Occipital lobe (tissue), 1 donor: ENCODE measurements at regions not wholly inside any gene's neighbourhood (a gene's known extent, or its start where the extent isn't known, plus 50 kb on each side); places are given as distances from the start of the nearest gene placed in this dataset.
"Not testable (repeated sequence)": the region's sequence is repeated elsewhere in the genome, so short reads cannot be mapped to it uniquely, and the experiment has no call there.

Experiments used
- DNase-seq: peaks from one replicate; lab custom pipeline; 2025; lab: John Stamatoyannopoulos, UW

DNA sequence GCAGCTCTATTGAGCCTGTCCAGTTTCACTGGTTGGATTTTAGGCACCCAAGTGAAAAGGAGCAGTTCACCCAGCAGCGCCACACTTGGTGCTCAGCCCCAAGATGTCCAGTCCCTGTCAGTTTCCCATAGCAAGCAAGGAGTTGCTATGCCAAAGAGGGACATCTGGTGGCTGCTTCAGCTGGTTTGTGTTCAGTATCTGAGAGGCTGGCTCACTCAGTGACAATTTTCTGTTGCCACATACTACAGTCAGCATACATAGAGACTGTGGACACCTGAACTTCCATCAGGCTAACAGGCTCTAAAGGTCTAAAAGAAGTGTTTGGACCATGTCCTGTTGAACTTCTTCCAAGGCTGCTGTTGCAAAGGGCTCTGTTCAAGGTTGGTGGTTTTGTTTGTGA is 453.9 kb downstream of the RPIA start:
- not testable (repeated sequence) for DNase-seq

DNA sequence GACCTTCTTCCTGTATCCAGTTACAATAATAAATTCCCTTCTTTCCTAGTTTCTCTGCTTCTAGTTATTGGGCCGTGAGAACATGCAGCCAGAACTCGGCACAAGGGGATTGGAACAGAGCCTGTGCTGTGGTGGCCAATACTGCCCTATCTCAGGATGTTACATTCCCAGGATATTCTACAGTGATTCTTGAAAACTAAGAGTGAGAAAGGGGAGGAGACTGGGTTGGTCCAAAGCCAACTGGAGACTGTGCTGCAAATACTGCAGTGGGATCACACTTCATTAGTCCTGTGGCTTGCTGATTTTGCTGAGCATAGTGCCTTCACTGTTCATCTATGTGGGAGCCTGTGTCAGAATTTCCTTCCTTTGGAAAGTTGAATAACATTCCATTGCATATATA is 456.8 kb downstream of the RPIA start:
- DNase-seq, result not testable (repeated sequence)

DNA sequence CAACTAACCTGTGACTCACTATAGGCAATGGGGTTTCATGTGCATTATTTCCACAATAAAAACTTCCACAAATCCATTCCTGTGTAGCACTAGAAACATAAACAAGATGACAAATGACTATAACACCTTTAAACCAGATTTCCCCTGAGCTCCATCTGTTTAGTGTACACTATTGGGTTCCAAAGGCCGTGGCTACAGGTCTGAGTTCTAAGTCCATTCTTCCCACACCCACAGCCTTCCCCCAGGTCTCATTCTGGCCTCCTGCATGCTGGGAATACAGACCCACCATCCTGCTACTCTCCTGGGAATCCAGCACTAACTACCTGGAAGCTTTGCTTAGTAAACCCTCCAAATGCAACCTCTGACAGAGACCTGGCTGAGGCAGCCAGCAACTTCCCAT is 460.2 kb downstream of the RPIA start:
- DNase-seq, result not testable (repeated sequence)

DNA sequence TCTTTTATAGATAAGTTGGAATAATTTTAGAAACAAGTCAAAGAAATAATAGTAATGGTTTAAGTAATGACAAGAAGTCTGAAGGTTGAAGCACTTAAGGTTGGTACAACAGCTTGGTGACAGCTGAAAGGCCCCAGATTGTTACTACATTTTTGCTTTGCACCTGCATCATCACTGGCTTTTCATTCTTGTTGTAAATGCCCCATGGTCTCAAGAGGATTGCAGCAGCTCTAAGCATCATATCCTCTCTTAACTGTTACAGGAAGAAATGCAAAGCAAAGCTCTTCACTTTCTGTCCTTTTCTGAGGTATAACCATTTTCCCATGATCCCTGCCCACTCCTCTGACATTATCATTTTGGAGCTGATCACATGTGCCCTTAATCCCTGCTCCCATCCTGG is 461.0 kb downstream of the RPIA start:
- DNase-seq, result not testable (repeated sequence)

DNA sequence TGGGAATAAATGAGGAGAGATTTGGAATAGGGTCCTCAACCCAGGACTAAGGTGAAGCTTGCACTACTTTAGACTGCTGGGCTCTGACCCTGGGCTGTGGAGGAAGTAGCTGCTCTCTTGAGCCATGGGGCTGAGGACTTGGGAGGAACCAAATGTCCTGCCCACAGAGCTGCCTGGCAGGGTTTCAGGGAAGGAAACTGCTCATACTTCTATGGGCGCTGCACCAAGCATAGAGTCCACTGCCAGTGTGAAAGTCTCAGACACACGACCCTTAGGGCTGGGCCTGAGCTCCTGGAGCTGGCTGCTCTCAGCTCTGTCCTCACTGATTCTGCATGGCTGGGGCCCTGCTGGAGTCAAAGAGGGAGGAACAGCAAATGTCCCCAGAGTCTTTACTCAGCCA is 461.7 kb downstream of the RPIA start:
- DNase-seq, result not testable (repeated sequence)

DNA sequence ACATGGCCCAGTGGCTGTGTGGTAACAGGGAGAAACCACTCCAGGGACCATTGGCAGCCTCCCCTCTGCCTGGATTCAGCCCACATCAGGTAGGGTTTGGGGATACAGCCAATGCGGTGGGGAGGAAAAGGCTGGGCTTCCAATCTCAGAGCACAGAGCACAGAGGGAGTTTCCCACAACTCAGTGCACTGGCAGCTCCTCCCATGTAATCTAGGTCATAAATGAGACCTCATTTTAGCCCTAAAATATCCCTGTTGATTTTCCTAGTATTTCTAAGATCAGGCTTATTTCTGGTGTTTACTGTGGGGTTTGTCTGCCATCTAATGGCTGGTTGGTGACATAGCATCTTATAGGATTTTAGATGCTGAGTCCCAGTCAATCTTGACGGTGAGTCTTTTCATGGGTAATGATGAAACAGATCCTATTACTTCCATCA is 462.8 kb downstream of the RPIA start:
- not testable (repeated sequence) for DNase-seq

DNA sequence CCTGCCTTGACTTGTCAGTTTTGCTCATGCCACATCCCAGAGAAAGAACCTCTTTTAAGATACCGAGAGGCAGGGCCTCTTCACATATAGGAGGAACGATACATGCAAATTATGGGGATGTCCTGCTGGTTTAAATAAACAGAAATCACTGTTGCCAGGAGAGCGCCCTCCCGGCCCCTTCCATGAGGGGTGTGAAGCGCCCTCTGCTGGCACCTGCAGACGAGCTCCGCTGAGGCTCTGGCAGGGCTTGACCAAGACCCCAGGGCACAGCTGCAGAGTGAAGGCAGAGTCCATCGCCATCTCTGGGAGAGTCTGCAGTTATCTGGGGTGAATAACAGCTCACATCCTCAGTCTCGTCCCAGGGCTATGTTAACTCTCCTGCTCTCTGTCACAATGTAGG is 468.8 kb downstream of the RPIA start:
- DNase-seq, result not testable (repeated sequence)

DNA sequence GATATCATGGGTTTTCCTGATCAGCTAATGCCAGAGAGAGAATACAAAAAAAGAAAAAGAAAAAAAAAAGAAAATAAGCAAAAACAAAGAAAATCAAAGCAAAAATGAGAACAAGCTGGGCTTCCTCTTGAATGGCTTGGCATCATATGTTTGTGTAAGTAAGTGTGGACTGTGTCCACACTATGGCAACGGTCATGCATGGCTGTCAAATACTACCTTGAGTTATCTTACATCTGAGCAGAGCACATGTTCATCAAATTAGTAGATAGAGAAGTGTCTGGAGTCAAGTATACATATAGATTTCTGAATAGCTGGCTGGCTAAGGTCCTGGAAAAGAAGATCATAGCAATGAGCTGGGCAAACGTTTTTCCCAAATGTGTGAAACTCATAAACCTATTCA is 470.2 kb downstream of the RPIA start:
- DNase-seq, result not testable (repeated sequence)

DNA sequence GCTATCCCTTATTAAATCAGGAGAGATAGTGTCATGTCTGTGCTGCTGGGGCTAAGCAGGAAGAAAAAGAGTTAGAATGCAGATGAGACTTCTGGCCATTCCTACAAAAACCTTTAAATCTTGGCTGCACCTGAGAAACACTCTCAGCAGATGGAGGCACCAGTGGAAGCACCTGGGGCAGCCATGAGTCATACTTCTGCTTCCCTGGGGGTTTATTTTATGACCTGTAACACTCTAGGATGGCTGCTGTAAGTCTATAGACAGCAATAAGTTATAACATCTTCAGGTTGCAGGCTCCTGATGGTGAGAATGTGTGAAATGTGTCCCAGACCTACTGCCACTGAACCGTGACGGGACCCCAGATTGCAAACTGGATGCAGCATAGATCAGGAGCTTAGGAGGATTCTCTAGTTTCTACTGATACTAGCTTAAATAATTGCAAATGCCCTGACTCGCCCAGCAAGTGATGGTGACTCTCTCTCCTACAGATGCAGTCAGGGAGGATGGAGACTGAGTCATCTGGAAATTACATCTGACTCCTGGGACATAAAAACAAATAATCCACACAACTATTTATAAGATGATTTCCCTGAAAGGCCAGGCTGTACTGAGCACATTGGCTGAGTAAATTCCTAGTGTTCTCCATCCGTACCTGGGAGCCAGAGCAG is 479.2 kb downstream of the RPIA start:
- DNase-seq, result not testable (repeated sequence)

DNA sequence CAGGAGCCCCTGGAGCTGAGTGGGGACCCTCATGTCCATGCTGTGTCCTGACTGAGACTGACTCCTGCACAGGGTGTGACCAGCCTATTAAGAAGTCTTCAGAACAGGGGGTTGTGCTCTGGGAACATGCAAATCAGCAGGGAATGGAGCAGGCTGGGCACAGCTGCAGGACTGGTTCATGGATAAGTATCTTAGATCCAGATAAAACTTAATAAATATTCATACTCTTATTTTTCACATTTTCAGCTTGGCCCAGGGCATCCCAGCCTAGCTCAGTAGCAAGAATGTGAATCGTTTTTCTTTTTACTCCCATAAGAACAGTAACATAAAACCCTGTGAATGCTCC is 479.7 kb downstream of the RPIA start:
- DNase-seq, result not testable (repeated sequence)

DNA sequence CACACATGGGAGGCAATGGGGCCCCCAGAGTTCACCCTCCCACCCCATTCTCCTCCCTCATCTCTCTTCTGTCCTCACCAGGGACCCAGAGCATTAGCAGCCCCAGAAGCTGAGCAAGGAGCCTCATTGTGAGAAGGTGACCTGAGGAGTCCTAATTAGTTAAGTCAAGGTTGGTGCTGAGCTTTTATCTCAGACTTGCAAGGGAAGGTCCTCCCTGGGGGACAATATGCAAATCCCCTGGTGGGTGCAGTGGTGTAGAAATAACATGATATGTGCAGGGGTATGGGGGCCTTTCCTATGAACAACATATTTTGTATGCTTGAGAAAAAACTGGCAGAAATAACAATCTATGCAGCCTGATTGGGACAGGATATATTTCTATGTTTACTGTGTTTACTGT is 485.5 kb downstream of the RPIA start:
- not testable (repeated sequence) for DNase-seq

DNA sequence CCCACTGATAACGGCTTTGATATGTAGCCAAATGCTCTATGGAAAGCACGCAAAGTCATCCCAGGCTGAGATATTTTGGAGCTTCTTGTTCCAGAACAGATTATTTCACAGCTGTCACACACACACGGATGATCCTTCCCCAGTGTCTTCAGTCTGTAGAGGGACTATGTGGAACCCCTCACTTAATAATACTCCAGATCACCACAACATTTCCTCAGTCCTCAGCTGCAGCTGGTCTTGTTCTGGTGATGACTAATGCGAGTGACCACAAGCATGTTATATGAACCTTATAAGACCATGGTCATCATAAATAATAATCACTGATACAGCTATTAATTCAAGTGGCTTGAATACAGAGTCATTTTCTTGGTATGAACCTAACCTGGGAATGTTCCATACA is 490.7 kb downstream of the RPIA start:
- not testable (repeated sequence) for DNase-seq

DNA sequence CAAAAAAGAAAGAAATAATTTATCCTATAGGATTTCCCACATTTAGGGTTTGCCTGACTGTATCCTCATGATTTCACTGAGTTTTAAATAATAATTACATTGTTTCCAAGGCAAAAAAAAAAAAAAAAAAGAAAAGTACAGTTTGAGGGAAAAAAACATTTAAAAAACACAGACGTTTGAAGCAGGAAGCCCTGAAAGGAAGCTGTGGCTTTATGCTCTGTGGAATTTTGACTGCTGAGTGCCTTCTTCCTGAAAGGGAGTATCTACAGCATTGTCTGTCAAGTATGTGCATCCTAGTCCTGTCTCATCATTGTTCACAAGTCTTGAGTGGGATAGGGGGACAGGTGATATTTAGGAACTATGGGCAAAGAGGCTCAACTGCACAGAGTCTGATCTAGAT is 493.3 kb downstream of the RPIA start:
- DNase-seq, result not testable (repeated sequence)

DNA sequence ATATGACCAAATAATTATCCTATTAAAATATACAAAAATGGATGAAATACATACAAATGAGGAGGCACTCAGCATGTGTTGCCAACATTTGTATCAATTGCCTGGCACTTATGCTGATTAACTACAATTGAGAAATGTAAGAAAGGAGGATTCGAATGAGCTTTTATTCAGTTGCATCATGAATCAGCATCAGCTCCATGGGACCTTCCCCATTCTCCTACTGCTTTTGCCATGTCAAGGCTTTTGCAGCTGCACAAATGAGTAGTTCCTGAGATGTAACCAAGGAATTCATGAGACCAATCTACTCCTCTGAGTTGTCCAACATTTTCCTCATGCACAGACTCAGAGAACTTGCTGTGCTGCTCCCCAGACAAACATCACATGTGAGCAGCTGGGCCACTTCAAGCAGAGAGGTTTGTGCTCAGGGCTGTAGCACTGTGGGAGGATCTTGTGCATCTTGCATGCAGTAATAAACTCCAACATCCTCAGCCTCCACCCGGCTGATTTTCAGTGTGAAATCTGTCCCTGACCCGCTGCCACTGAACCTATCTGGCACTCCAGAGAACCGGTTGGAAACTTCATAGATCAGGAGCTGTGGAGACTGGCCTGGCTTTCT is 504.3 kb downstream of the RPIA start:
- not testable (repeated sequence) for DNase-seq

DNA sequence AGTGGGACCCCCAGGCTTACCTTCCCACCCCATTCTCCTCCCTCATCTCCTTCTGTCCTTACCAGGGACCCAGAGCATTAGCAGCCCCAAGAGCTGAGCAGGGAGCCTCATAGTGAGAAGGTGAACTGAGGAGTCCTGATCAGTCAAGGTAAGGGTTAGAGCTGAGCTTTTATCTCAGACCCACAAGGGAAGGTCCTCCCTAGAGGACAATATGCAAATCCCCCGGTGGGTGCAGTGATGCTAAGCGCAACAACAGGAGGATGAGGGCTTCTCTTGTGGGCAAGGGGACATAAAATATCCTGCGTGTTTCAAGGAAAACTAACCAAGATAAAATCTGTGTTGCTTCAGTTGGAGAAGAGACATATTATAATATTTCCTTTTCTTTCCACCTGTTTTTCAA is 505.2 kb downstream of the RPIA start:
- DNase-seq, result not testable (repeated sequence)

DNA sequence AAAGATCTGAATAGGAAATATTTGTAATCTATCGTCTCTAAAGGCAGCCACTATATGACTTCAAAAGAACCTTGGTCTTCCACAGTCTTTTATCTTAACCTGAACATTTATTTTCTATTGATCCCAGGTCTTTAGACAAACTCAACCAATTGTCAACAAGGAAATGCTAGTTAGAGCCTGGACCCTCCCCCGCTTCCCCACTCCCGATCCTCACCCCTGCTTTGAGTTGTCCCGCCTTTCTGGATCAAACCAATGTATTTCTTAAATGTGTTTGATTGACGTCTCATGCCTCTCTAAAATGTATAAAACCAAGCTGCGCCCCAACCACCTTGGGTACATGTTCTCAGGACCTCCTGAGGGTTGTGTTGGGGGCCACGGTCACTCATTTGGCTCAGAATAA is 506.6 kb downstream of the RPIA start:
- not testable (repeated sequence) for DNase-seq

DNA sequence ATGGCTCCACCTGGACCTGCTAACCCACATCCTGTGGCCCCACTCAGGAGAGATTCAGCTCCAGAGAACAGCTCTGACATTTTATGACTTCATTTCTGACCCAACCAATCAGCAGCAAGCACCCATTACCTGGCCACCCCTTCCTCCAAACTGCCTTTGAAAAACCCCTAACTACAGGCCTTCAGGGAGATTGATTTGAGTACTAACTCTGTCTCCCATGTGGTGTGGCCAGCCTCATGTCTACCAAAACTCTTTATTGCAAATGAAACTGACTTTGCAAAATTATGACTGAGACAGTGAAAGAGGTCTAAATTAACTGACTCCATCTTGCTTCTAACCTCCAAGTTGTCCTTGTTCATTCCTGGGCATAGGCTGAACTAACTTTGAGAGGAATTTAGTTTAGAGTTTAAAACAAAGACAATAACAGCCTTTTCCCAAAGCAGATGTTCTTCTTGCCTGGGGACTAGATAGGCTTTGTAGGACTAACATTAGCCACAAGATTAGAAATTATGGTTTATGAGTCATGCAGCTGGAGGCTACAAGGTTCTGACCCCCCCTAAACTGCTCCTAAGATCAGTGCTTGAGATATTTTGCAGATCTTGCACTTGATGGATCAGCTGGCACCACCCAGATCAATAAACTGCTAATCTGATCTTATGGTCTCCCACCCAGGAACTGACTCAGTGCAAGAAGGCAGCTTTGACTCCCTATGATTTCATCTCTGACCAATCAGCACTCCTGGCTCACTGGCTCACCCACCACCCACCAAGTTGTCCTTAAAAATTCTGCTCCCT is 508.2 kb downstream of the RPIA start:
- not testable (repeated sequence) for DNase-seq

DNA sequence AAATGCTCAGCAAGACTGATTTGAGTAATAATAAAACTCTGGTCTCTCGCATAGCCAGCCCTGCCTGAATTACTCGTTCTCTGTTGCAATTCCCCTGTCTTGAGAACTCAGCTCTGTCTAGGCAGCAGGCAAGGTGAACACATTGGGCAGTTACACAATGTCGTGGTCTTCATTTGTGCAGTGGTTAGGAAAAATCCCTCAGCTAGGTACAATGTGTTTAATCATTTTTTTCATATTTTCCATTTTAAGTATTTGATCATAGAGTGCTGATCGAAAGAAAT is 508.7 kb downstream of the RPIA start:
- DNase-seq, result not testable (repeated sequence)

DNA sequence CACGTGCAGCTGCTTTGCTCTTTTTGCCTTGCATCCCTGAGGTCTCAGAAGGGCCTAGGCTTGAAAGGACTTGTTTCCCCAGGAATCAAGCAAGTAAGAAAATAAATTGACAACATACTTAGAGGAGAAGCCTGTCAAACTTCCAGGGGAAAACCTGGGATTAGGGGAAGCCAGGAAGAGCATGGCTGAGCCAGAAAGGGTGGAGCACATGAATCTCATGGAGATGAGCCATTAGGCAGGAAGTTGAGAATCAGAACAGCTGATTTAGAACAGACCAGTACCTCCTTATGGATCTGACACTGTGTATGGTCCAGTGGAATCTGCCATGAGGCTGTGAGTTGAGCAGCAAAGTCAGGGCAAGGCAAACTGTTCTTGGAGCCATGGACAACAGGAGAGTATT is 511.0 kb downstream of the RPIA start:
- DNase-seq, result not testable (repeated sequence)

DNA sequence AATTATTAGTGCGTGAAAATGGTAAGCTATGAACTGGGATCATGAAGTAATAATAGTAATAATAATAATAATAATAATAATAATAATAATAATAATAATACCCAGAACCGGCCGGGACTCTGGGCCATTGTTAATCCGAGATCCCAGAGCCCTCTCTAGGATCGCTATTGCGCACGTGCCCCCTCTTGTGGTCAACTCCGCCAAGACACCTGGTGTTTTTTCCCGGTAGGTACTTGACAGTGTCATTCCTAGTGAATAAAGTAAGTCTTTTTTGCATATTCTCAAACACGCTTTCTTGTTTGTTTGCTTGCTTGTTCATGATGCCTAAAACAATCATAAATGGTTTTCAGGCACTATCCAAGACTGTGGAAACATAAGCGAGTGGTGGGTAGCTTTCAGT is 513.7 kb downstream of the RPIA start:
- not testable (repeated sequence) for DNase-seq

DNA sequence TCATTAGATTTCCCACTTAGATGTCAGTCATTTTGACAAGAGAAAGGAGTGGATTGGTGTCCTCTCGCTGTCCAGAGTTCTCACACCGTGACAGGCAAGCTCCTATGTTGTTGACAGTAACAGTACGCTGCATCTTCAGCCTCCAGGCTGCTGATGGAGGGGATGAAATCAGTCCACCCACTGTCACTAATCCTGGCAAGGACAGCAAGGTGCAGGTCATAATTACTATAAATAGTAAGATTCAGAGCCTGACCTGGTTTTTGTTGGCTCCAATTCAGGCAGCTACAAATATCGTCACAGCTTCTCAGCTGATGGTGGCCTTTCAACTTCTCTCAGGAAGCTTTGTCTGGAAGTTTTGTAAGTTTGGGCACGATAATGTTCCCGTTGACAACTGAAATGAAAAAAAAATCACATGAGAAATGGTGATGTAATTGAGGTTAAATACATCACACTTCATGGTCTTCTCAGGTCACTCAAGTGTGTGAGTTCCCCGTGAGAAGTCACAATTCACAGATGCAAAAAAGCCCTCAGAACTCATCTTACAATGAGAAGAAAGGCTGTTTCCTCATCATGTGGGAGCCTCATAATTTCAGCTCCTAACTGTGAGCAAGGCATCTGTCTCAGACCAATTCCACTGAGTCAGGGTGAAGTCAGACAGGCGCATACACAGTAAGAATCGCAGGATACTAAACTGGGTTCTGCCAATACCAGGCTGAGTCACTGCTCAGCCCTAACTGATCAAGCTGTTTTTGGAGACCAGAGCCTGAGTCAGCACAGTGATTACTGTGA is 516.9 kb downstream of the RPIA start:
- not testable (repeated sequence) for DNase-seq

DNA sequence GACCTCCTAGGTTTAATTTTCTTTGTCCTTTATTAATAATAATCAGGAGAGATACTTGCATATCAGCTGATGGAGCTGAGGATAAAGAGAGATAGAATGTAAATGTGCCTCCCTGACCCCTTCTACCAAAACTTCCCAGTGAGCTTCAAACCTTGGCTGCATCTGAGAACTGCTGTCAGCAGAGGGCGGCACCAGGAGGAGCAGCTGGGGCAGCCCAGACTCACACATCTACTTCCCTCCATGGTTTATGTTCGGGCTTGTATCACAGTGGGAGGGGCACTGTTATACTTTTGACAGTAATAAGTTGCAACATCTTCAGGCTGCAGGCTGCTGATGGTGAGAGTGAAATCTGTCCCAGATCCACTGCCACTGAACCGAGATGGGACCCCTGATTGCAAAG is 521.7 kb downstream of the RPIA start:
- not testable (repeated sequence) for DNase-seq
